HG02870 (cell line): ENCODE measurements at regions not wholly inside any gene's neighbourhood (a gene's known extent, or its start where the extent isn't known, plus 50 kb on each side); places are given as distances from the start of the nearest gene placed in this dataset.

ENCODE experiments used
- ATAC-seq: cut with Tn5 transposase; IDR thresholded peaks from one replicate; pipeline ENCODE4 v1.9.1; 2021; ENCODE audit warnings: mild to moderate bottlenecking, moderate library complexity; ENCODE audit not compliant: unreplicated experiment

DNA sequence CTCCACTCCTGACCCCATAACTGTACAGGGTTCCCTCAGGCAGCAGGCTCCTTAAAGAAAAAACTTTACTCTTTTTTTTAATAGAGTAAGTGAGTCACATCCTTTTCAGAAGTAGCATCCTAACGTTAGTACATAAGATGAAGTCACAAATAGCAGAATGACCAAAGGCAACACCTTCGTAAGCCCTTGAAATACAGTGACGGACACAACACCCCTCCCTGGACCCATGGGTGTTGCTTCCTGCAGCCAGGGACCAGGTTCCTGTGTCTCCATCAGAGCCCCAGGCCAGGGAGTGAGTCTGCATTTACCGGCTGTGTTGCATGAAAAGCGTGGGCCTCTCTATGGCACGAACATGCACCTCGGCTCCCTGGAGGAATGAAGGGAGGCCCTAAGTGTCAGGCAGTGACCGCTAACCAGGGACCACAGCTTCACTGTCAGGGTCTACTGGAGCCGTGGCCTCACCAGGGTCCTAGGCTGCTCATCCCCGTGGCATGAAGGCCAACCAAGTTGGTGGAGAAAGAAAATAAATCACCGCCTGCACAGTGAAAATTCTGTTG, 340.0 kb upstream of the SFSWAP start:
- no peak for ATAC-seq

- no peak for ATAC-seq
These were observed 339.3 kb upstream of the SFSWAP start for GRCh38 chr12:131371401-131372170.

- no peak for ATAC-seq
These were observed 338.8 kb upstream of the SFSWAP start for GRCh38 chr12:131372171-131372475.

DNA sequence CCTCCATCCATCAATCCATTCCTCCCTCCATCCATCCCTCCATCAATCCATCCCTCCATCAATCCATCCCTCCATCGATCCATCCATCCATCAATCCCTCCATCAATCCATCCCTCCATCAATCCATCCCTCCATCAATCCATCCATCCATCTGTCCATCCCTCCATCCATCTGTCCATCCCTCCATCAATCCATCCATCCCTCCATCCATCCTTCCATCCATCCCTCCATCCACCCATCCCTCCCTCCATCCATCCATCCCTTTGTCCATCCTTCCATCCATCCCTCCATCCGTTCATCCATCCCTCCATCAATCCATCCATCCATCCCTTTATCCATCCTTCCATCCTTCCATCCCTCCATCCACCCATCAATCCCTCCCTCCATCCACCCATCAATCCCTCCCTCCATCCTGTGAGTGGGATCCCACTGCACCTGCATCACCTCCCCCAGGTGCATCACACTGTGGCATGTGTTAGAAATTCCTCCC, 338.1 kb upstream of the SFSWAP start:
- no peak for ATAC-seq

GRCh38 chr12:131375261-131375971, 335.5 kb upstream of the SFSWAP start:
- ATAC-seq, result no peak

DNA sequence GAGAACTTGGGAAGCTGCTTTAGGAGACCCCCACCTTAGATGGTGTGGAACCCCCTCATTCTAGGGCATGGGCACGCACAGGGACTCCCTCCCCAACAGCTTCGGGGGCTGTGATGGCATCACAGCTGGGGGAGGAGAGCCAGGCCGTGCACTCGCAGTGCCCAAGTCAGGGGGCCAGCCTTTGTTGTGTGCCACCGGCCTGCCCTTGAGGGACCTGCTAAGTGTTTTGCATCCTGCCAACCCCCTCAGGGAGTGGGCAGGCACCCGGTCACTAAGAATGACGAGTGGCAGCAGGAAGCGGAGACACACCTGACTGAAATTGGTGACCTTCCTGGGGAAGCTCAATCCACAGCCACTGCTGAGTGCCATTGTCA, 334.9 kb upstream of the SFSWAP start:
- no peak for ATAC-seq

DNA sequence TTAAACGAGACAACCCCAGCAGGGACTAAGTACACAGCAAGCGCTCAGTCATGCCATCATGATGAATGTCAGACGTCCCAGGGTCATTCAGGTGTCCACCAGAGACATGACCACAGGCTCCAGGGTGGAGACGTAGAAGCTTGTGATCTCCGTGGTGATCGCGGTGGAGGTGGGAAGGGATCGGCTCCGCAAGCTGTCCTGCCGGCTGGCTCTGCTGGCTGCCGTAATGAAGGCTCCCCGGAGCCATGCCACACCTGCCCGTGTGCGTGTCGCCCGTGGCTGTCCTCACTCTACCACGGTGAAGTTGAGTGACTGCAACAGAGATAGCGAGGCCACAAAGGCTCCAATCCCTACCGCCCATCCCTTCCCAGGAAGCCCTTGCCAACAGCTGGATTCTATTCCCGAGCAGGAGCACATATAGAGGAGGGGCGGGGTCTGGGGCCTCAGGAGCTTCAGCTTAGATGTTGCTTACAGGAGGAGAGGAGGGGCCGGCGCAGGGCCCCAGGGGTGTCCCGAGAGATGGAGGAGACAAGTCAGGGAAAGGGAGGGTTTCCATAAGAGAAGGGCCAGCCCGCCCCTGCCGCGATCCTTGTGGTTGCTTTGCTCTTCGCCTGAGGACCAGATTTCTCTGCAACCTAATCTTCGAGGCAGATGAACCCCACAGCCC, 332.6 kb upstream of the SFSWAP start:
- no peak for ATAC-seq

- no peak for ATAC-seq
These were observed 331.8 kb upstream of the SFSWAP start for GRCh38 chr12:131378861-131379665.

DNA sequence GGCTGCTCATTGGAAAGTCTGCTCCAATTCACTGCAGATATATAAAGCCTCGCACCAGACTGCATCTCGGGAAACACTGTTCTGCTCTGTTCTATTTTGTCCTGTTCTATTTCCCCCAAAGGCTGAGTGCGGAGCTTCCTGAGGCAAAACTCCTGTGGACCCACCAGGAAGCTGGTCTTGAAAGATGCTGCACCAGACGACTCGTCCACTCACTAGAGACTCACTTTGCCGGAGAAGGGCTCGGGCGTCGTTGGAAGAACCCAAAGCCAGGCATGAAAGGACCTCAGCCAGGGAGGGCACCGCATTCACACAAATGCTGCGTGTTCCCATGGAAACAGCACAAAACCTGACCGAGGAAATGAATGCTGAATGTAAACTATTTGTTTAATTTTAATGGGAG, 331.2 kb upstream of the SFSWAP start:
- no peak for ATAC-seq

- ATAC-seq, result no peak
These were observed 330.5 kb upstream of the SFSWAP start for GRCh38 chr12:131380220-131380964.

GRCh38 chr12:131380965-131381705, 329.8 kb upstream of the SFSWAP start:
- no peak for ATAC-seq

DNA sequence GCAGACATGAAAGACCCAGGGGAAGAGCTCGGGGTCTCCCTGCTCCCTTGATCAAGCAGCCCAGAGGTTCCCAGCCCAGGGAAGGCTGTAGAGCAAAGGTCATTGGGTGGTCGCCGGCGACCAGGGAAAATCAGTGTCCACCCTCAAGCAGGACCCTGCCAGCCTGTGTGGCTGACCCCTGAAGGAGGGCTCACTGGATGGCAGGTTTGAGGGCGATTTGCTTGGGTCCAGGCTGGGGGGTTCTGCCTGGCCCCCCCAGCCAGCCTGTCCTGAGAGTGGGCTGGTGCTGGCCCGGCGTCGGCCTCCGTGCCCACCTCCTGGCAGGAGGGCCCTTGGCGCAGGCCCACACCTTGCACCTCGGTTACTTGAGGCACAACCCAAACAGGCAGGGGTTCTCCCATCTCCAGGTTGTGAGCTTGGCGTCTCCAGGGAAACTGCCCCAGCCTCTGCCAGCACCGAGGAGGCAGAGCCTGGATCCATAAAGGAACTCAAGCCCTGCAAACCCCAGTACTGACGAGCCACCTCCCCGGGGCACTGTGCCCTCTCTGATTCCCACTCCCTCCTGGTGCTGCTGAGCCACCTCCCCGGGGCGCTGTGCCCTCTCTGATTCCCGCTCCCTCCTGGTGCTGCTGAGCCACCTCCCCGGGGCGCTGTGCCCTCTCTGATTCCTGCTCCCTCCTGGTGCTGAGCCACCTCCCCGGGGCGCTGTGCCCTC, 329.0 kb upstream of the SFSWAP start:
- ATAC-seq, result no peak

- ATAC-seq, result no peak
These were observed 327.6 kb upstream of the SFSWAP start for GRCh38 chr12:131383291-131383690.

DNA sequence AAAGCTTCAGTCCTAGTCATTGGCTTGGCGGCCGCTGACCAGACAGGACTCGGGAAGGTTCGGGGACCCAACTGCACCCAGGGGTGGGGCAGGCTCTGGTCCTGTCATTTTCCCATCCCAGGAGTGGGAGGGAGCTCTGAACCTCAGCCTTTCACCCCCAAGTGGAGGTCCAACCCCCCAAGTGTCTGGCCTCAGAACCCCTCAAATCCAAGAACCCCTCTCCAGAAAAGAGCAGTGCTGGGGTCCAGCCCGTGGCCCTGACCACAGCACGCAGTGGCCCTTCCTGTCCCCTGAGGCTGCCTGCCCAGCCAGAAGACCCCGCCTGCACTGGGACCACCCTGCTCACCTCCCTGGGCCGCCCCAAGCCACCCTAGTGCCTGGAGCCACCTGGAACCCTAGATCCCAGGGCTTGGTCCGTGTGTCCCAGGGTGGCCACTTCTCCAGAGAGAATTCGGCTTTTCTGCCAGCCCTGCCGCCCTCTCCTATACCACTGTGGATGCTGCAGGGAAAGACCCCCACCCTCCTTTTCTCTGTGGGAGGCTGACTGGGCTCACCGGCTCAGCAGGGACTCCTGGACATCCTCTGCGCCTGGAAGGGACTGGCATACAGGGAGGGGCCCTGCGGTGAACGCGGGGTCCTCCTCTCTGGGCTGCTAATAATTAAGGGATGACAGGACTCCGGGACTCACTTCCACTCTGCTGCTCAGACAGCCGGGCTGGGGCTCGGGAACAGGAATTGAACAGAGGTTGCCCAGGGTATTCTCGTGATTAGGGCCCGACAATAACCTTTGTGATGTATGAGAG, 326.9 kb upstream of the SFSWAP start:
- ATAC-seq, result no peak

- no peak for ATAC-seq
These were observed 326.4 kb upstream of the SFSWAP start for GRCh38 chr12:131384544-131384855.

DNA sequence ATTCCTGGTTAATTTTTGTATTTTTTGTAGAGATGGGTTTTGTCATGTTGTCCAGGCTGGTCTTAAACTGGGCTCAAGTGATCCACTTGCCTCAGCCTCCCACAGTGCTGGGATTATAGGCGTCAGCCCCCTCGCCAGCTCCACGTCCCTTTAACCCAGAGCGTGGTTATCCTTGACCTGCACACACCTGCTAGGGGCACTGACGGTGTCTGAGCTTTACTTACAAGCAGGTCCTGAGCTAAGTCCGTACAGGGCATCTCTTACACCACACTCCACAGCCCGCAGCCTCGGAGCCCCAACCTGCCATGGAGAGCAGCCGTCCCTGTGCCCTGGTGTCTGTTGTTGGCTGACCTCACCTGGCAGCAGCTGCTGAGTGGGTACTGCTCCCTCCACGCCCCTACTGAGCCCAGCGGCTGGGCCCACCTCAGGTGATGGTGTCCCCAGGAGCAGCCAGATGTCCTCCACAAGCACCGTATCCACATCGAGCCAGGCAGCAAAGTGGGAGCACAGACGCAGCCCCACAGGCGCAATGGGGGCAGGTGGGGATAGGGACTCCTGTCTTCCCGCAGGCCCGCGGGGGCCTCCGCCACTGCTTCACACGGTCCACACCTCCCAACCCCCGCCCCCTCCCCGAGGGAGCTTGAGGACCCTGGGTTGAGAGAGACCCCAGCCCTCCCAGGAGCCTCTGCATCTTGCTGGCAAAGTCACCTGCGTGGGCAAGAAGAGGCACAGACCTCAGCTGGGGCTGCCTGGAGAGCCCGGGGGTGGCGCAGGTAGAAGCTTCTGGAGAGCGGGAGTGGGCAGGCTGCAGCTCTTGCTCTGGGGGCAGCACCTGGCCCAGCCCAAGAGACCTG, 325.4 kb upstream of the SFSWAP start:
- no peak for ATAC-seq

DNA sequence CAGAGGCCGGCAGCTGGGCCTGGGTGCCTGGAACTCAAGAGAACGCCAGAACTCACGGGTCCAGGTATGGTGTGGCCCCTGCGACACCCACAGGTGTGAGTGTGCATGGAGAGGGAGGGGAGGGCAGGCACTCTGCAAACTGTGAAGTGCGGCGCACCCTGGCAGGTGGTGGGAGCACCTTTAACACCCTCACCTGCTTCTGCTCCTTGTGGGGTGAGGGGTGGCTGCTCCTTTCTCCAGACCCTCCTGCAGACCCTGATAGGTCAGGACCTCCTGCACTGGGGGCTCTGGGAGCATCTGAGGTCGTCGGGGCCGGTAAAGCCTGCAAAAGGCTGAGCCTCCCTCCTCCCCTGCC, 324.7 kb upstream of the SFSWAP start:
- no peak for ATAC-seq
